T-helper 1 cell treated with Interleukin-12 subunit alpha and Interleukin-12 subunit beta and Interleukin-4 antibody, amounts not matched to agents 30 μg/mL and 1 μg/mL, for 36 hours (primary cell): ENCODE measurements at regions not wholly inside any gene's neighbourhood (a gene's known extent, or its start where the extent isn't known, plus 50 kb on each side); places are given as distances from the start of the nearest gene placed in this dataset.

Experiments used
- H3K27ac Mint-ChIP-seq: one replicate; pipeline ENCODE4 v1.8.0; 2021; ENCODE audit warnings: mild to moderate bottlenecking, mixed read lengths
- H3K27me3 Mint-ChIP-seq: one replicate; pipeline ENCODE4 v1.8.0; 2021; ENCODE audit warnings: low read depth, mixed read lengths
- H3K36me3 Mint-ChIP-seq: one replicate; pipeline ENCODE4 v1.8.0; 2021; ENCODE audit warnings: low read depth, mixed read lengths
- H3K4me1 Mint-ChIP-seq: one replicate; pipeline ENCODE4 v1.8.0; 2021; ENCODE audit warnings: low read depth, mixed read lengths
- H3K4me3 Mint-ChIP-seq: one replicate; pipeline ENCODE4 v1.8.0; 2021; ENCODE audit warnings: mild to moderate bottlenecking, moderate library complexity, mixed read lengths
- H3K9me3 Mint-ChIP-seq: one replicate; pipeline ENCODE4 v1.8.0; 2021; ENCODE audit warnings: mixed read lengths

- Mint-ChIP-seq H3K27ac (no peak overlapping the region), H3K4me3 (no peak overlapping the region), H3K27me3 (peaks cover 27% of the 10 kb centered on the region), H3K36me3 (no peaks in the 10 kb centered on the region), H3K9me3 (peaks cover 4% of the 10 kb centered on the region), H3K4me1 (no peaks in the 10 kb centered on the region)
Measured at GRCh38 chr5:133840168-133840567, 128.3 kb downstream of the C5orf15 start.

GRCh38 chr5:133839721-133840120, 128.7 kb downstream of the C5orf15 start:
- no peak overlapping the region for H3K4me3 Mint-ChIP-seq
- H3K36me3 Mint-ChIP-seq, result no peaks in the 10 kb centered on the region
- H3K4me1 Mint-ChIP-seq, result no peaks in the 10 kb centered on the region
- H3K9me3 Mint-ChIP-seq, result peaks cover 4% of the 10 kb centered on the region
- no peak overlapping the region for H3K27ac Mint-ChIP-seq
- peaks cover 30% of the 10 kb centered on the region for H3K27me3 Mint-ChIP-seq

GRCh38 chr5:133839090-133839489, 129.3 kb downstream of the C5orf15 start:
- Mint-ChIP-seq H3K9me3 (peaks cover 4% of the 10 kb centered on the region), H3K27ac (no peak overlapping the region)

GRCh38 chr5:133838286-133838685, 130.1 kb downstream of the C5orf15 start:
- no peak overlapping the region for H3K27ac Mint-ChIP-seq
- peaks cover 40% of the 10 kb centered on the region for H3K27me3 Mint-ChIP-seq
- peaks cover 4% of the 10 kb centered on the region for H3K9me3 Mint-ChIP-seq
- no peaks in the 10 kb centered on the region for H3K4me1 Mint-ChIP-seq
- no peaks in the 10 kb centered on the region for H3K36me3 Mint-ChIP-seq
- H3K4me3 Mint-ChIP-seq, result no peak overlapping the region

More at GRCh38 chr5:133839090-133839489, 129.3 kb downstream of the C5orf15 start:
- Mint-ChIP-seq H3K36me3 (no peaks in the 10 kb centered on the region), H3K4me3 (no peak overlapping the region), H3K27me3 (peaks cover 31% of the 10 kb centered on the region), H3K4me1 (no peaks in the 10 kb centered on the region)

- no peaks in the 10 kb centered on the region for H3K36me3 Mint-ChIP-seq
Measured at GRCh38 chr5:133831491-133832224, 136.8 kb downstream of the C5orf15 start.

GRCh38 chr5:133830911-133831310, 137.5 kb downstream of the C5orf15 start:
- H3K27me3 Mint-ChIP-seq, result peaks cover 20% of the 10 kb centered on the region
- peaks cover under 1% of the 10 kb centered on the region for H3K4me1 Mint-ChIP-seq
- H3K9me3 Mint-ChIP-seq, result peaks cover 1% of the 10 kb centered on the region
- H3K27ac Mint-ChIP-seq, result no peak overlapping the region
- H3K4me3 Mint-ChIP-seq, result no peak overlapping the region
- H3K36me3 Mint-ChIP-seq, result no peaks in the 10 kb centered on the region

More at GRCh38 chr5:133831491-133832224, 136.8 kb downstream of the C5orf15 start:
- Mint-ChIP-seq H3K4me1 (no peaks in the 10 kb centered on the region), H3K4me3 (no peak overlapping the region), H3K27me3 (peaks cover 24% of the 10 kb centered on the region), H3K27ac (no peak overlapping the region), H3K9me3 (peaks cover 4% of the 10 kb centered on the region)

- H3K27me3 Mint-ChIP-seq, result peaks cover 17% of the 10 kb centered on the region
- no peak overlapping the region for H3K27ac Mint-ChIP-seq
- no peaks in the 10 kb centered on the region for H3K9me3 Mint-ChIP-seq
- H3K4me3 Mint-ChIP-seq, result no peak overlapping the region
- peaks cover 4% of the 10 kb centered on the region for H3K4me1 Mint-ChIP-seq
- no peaks in the 10 kb centered on the region for H3K36me3 Mint-ChIP-seq
Measured at GRCh38 chr5:133830281-133830680, 138.1 kb downstream of the C5orf15 start.

- H3K27me3 Mint-ChIP-seq, result peaks cover 13% of the 10 kb centered on the region
- H3K36me3 Mint-ChIP-seq, result no peaks in the 10 kb centered on the region
- no peak overlapping the region for H3K4me3 Mint-ChIP-seq
- H3K9me3 Mint-ChIP-seq, result no peaks in the 10 kb centered on the region
- H3K27ac Mint-ChIP-seq, result no peak overlapping the region
- peaks cover 7% of the 10 kb centered on the region for H3K4me1 Mint-ChIP-seq
Measured at GRCh38 chr5:133829786-133830185, 138.6 kb downstream of the C5orf15 start.

- Mint-ChIP-seq H3K4me3 (no peak overlapping the region), H3K4me1 (peaks cover 13% of the 10 kb centered on the region)
Measured at GRCh38 chr5:133828722-133829121, 139.7 kb downstream of the C5orf15 start.

GRCh38 chr5:133827830-133828229, 140.6 kb downstream of the C5orf15 start:
- Mint-ChIP-seq H3K4me3 (no peak overlapping the region), H3K27ac (no peak overlapping the region), H3K4me1 (peaks cover 13% of the 10 kb centered on the region), H3K9me3 (no peaks in the 10 kb centered on the region), H3K36me3 (no peaks in the 10 kb centered on the region), H3K27me3 (peaks cover 3% of the 10 kb centered on the region)

More at GRCh38 chr5:133828722-133829121, 139.7 kb downstream of the C5orf15 start:
- Mint-ChIP-seq H3K27ac (no peak overlapping the region), H3K27me3 (peaks cover 8% of the 10 kb centered on the region), H3K36me3 (no peaks in the 10 kb centered on the region), H3K9me3 (no peaks in the 10 kb centered on the region)

GRCh38 chr5:133827011-133827410, 141.4 kb downstream of the C5orf15 start:
- Mint-ChIP-seq H3K36me3 (no peaks in the 10 kb centered on the region), H3K4me1 (peaks cover 13% of the 10 kb centered on the region), H3K9me3 (no peaks in the 10 kb centered on the region), H3K27me3 (peaks cover 8% of the 10 kb centered on the region), H3K4me3 (no peak overlapping the region), H3K27ac (no peak overlapping the region)

- Mint-ChIP-seq H3K4me1 (peaks cover 18% of the 10 kb centered on the region), H3K27ac (no peak overlapping the region), H3K36me3 (no peaks in the 10 kb centered on the region), H3K27me3 (peaks cover 5% of the 10 kb centered on the region), H3K4me3 (no peak overlapping the region), H3K9me3 (no peaks in the 10 kb centered on the region)
Measured at GRCh38 chr5:133825631-133826289, 142.7 kb downstream of the C5orf15 start.

- peaks cover 13% of the 10 kb centered on the region for H3K27me3 Mint-ChIP-seq
- H3K4me3 Mint-ChIP-seq, result no peak overlapping the region
- peaks cover 18% of the 10 kb centered on the region for H3K4me1 Mint-ChIP-seq
- H3K9me3 Mint-ChIP-seq, result no peaks in the 10 kb centered on the region
- H3K36me3 Mint-ChIP-seq, result no peaks in the 10 kb centered on the region
- H3K27ac Mint-ChIP-seq, result peak overlapping the region; percentile 13
Measured at GRCh38 chr5:133824661-133825254, 143.7 kb downstream of the C5orf15 start.

GRCh38 chr5:133821889-133822288, 146.5 kb downstream of the C5orf15 start:
- Mint-ChIP-seq H3K4me1 (peaks cover 18% of the 10 kb centered on the region), H3K4me3 (no peak overlapping the region), H3K9me3 (no peaks in the 10 kb centered on the region), H3K36me3 (no peaks in the 10 kb centered on the region), H3K27me3 (peaks cover 19% of the 10 kb centered on the region), H3K27ac (no peak overlapping the region)

GRCh38 chr5:133821311-133821741, 147.1 kb downstream of the C5orf15 start:
- Mint-ChIP-seq H3K4me1 (peaks cover 18% of the 10 kb centered on the region), H3K27me3 (peaks cover 19% of the 10 kb centered on the region), H3K36me3 (no peaks in the 10 kb centered on the region), H3K9me3 (no peaks in the 10 kb centered on the region), H3K4me3 (no peak overlapping the region), H3K27ac (no peak overlapping the region)
